Fibroblast of lung (primary cell): ENCODE measurements at regions not wholly inside any gene's neighbourhood (a gene's known extent, or its start where the extent isn't known, plus 50 kb on each side); places are given as distances from the start of the nearest gene placed in this dataset.

Source experiments
- DNase-seq, 2 donors: peaks; one replicate each; pipeline versions ENCODE4 v3.0.0 to v3.0.0-alpha.2; 2010; ENCODE audit warnings: low read depth in 2 of 2
- H2AFZ ChIP-seq: 2 replicates; pipeline ENCODE4 v1.5.1; 2012; ENCODE audit warnings: low read length, control low read depth, inconsistent platforms
- H3K27ac ChIP-seq: 2 replicates; pipeline ENCODE4 v1.5.1; 2011; ENCODE audit warnings: low read length, control low read depth; ENCODE audit not compliant: insufficient read depth
- H3K27me3 ChIP-seq: 2 replicates; pipeline ENCODE4 v1.5.1; 2011; ENCODE audit warnings: mild to moderate bottlenecking, low read length; ENCODE audit not compliant: control insufficient read depth, insufficient read depth
- H3K36me3 ChIP-seq: 2 replicates; pipeline ENCODE4 v1.5.1; 2011; ENCODE audit warnings: low read length; ENCODE audit not compliant: control insufficient read depth, insufficient read depth
- H3K4me1 ChIP-seq: 2 replicates; pipeline ENCODE4 v1.5.1; 2011; ENCODE audit warnings: low read length; ENCODE audit not compliant: control insufficient read depth, insufficient read depth; ENCODE audit errors: extremely low read depth
- H3K4me2 ChIP-seq: 2 replicates; pipeline ENCODE4 v1.5.1; 2011; ENCODE audit warnings: low read length, control low read depth; ENCODE audit not compliant: insufficient read depth; ENCODE audit errors: extremely low read depth
- H3K4me3 ChIP-seq, 4 experiments: fragments of 200-600 bp in 1 of 4; sonication (generic) in 1 of 4; replicated peaks in 1 of 4; 2 replicates each; pipeline ENCODE4 v1.5.1; 2011 to 2016; ENCODE audit warnings: low read length in 4 of 4, low read depth in 3 of 4, mild to moderate bottlenecking in 3 of 4, control low read depth in 2 of 4, inconsistent platforms in 1 of 4, mixed read lengths in 1 of 4; ENCODE audit not compliant: insufficient read depth in 1 of 4; ENCODE audit errors: control extremely low read depth in 1 of 4
- H3K79me2 ChIP-seq: 2 replicates; pipeline ENCODE4 v1.5.1; 2012; ENCODE audit warnings: mild to moderate bottlenecking, low read length, inconsistent platforms; ENCODE audit not compliant: control insufficient read depth, insufficient read depth
- H3K9ac ChIP-seq: 2 replicates; pipeline ENCODE4 v1.5.1; 2011; ENCODE audit warnings: mild to moderate bottlenecking, low read length, control low read depth; ENCODE audit not compliant: insufficient read depth
- H3K9me3 ChIP-seq: 2 replicates; pipeline ENCODE4 v1.5.1; 2012; ENCODE audit warnings: low read depth, low read length; ENCODE audit not compliant: control insufficient read depth, insufficient read depth
- H4K20me1 ChIP-seq: 2 replicates; pipeline ENCODE4 v1.5.1; 2011; ENCODE audit warnings: low read length; ENCODE audit not compliant: control insufficient read depth, insufficient read depth; ENCODE audit errors: extremely low read depth
- EZH2 ChIP-seq: IDR thresholded peaks from 2 replicates; pipeline ENCODE4 v1.5.1; 2012; ENCODE audit warnings: low read length, control low read depth, mild to moderate bottlenecking; ENCODE audit errors: missing control alignments
- TF ChIP-seq, protein P1 (sequence below), 2 donors: IDR thresholded peaks in 1 of 2; conservative IDR thresholded peaks in 1 of 2; 1 replicate in 1 of 2; 2 replicates in 1 of 2; pipeline ENCODE4 v1.5.1; 2011 to 2012; ENCODE audit warnings: low read length in 2 of 2, control low read depth in 1 of 2, inconsistent platforms in 1 of 2, low read depth in 1 of 2, mild to moderate bottlenecking in 1 of 2

DNA sequence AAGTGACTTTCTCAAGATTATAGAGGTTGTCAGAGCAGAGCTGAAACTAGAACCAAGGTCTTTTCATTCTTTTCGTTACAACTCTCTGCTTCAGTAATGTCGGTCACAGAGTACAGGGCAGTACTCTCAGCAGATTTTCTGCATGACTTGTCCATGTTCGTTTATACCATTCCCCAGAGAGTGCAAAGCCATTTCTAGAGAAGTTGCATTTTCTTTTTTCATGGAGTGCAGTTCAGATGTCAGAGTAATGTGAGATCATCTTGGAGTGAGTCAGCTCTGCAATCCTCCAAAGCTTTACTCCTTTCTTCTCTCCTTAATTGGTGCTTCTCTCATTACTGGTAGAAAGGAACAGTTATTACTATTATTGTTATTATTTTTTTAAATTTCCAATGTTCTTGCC lies 115.6 kb upstream of the B3GAT2 start:
- no peak overlapping the region for H2AFZ ChIP-seq
- H3K4me1 ChIP-seq, result no peaks in the 10 kb centered on the region
- no peaks in the 10 kb centered on the region for H3K9me3 ChIP-seq
- H3K27me3 ChIP-seq, result no peaks in the 10 kb centered on the region
- H3K36me3 ChIP-seq, result no peaks in the 10 kb centered on the region
- H3K4me2 ChIP-seq, result no peak overlapping the region
- no peak overlapping the region for H3K27ac ChIP-seq
- no peak overlapping the region for H3K9ac ChIP-seq
- no peak overlapping the region for H3K4me3 ChIP-seq
- DNase-seq, result peak; percentile 42 to 48
- no peaks in the 10 kb centered on the region for H3K79me2 ChIP-seq
- no peaks in the 10 kb centered on the region for H4K20me1 ChIP-seq
- TF ChIP-seq, protein P1, sequence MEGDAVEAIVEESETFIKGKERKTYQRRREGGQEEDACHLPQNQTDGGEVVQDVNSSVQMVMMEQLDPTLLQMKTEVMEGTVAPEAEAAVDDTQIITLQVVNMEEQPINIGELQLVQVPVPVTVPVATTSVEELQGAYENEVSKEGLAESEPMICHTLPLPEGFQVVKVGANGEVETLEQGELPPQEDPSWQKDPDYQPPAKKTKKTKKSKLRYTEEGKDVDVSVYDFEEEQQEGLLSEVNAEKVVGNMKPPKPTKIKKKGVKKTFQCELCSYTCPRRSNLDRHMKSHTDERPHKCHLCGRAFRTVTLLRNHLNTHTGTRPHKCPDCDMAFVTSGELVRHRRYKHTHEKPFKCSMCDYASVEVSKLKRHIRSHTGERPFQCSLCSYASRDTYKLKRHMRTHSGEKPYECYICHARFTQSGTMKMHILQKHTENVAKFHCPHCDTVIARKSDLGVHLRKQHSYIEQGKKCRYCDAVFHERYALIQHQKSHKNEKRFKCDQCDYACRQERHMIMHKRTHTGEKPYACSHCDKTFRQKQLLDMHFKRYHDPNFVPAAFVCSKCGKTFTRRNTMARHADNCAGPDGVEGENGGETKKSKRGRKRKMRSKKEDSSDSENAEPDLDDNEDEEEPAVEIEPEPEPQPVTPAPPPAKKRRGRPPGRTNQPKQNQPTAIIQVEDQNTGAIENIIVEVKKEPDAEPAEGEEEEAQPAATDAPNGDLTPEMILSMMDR (conservative IDR thresholded peaks at IDR 0.05 in 1 of 2, IDR thresholded peaks at IDR 0.05 in 1 of 2; ENCODE audit: low read depth in 1 of 2, low read length in 2 of 2), result no peak
- TF ChIP-seq EZH2, result no peak

DNA sequence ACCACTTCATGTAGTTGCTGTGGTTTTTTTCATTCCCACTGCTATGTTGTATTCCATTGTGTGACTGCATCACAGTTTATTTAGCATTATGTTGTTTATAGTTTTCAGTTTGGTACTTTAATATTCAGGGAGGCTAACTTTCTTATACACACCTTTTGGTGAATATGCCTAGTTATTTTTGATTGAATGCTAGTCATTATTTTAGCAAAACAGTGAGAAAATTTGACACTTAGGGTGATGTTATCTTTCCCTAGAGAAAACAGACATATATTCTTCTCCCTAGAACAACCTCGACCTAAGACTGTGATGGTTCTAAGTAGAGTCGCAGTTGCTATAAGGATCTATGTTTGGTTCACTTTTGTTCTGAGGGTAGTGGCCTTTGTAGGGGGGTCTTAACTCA lies 120.8 kb upstream of the B3GAT2 start:
- H3K27ac ChIP-seq, result no peak overlapping the region
- no peak for DNase-seq
- TF ChIP-seq, protein P1 (conservative IDR thresholded peaks at IDR 0.05 in 1 of 2, IDR thresholded peaks at IDR 0.05 in 1 of 2; ENCODE audit: low read depth in 1 of 2, low read length in 2 of 2), result no peak

DNA sequence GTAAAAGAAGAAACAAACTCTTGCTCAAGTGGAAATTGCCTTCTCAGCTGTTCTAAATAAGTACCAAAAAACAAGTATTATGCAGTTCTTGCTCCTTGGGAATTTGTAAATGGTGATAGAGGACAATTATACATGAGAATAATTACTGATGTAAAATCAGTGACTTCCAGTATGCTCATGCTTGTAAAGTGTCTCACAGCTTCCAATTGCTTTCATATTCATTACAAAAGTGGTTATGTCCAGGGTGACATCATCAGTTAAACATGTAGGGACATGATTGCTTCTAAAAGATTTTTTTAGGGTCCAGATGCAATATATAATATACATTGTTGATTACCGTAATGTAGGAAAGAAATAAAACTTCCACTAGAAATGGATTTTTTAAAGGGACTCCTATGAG lies 122.8 kb upstream of the B3GAT2 start:
- Histone ChIP-seq H3K27ac (peak overlapping the region; percentile 6), H3K27me3 (no peaks in the 10 kb centered on the region)
- TF ChIP-seq, protein P1 (conservative IDR thresholded peaks at IDR 0.05 in 1 of 2, IDR thresholded peaks at IDR 0.05 in 1 of 2; ENCODE audit: low read depth in 1 of 2, low read length in 2 of 2), result no peak
- no peak for TF ChIP-seq EZH2

More for the DNA sequence above, 120.8 kb upstream of the B3GAT2 start:
- H3K9me3 ChIP-seq, result no peaks in the 10 kb centered on the region
- H2AFZ ChIP-seq, result no peak overlapping the region
- no peak overlapping the region for H3K4me2 ChIP-seq
- no peaks in the 10 kb centered on the region for H3K79me2 ChIP-seq
- no peaks in the 10 kb centered on the region for H3K27me3 ChIP-seq
- H3K4me1 ChIP-seq, result peaks cover 17% of the 10 kb centered on the region
- H3K4me3 ChIP-seq, result no peak overlapping the region
- H3K9ac ChIP-seq, result no peak overlapping the region
- no peaks in the 10 kb centered on the region for H4K20me1 ChIP-seq
- no peaks in the 10 kb centered on the region for H3K36me3 ChIP-seq

More for the DNA sequence above, 122.8 kb upstream of the B3GAT2 start:
- Histone ChIP-seq H4K20me1 (no peaks in the 10 kb centered on the region), H3K4me3 (no peak overlapping the region), H3K4me1 (peaks cover 22% of the 10 kb centered on the region), H3K36me3 (no peaks in the 10 kb centered on the region), H3K9me3 (no peaks in the 10 kb centered on the region), H3K9ac (no peak overlapping the region), H3K4me2 (peak overlapping the region; percentile 46), H3K79me2 (no peaks in the 10 kb centered on the region), H2AFZ (no peak overlapping the region)
- peak; percentile 62 to 68 for DNase-seq
